CD4-positive, alpha-beta T cell (primary cell): ENCODE measurements at regions not wholly inside any gene's neighbourhood (a gene's known extent, or its start where the extent isn't known, plus 50 kb on each side); places are given as distances from the start of the nearest gene placed in this dataset.

Source experiments
- ATAC-seq: fragments of 200-7000 bp; cut with Tn5 transposase; one replicate; pipeline ENCODE4 v1.10.0; 2022; ENCODE audit warnings: mild to moderate bottlenecking; ENCODE audit not compliant: poor library complexity
- CTCF ChIA-PET: fragments of 350-600 bp; sonication (Branson Sonifier 250); formaldehyde crosslinking; loops from one replicate; lab custom pipeline; 2021; ENCODE audit warnings: antibody characterized with exemption, inconsistent platforms; lab: Charles Lee
- POLR2A ChIA-PET: fragments of 350-600 bp; sonication (Branson Sonifier 250); formaldehyde crosslinking; loops from one replicate; lab custom pipeline; 2021; ENCODE audit warnings: antibody characterized with exemption, inconsistent platforms; lab: Charles Lee
- DNase-seq, 14 experiments: peaks; one replicate each; pipeline ENCODE4 v3.0.0-alpha.2; 2013 to 2020; ENCODE audit warnings: mixed read lengths in 2 of 14
- H3K27ac ChIP-seq, 2 donors: one replicate each; pipeline versions ENCODE4 v1.5.1 to v1.7.0; 2013; ENCODE audit warnings: low read length in 2 of 2, low read depth in 1 of 2, mild to moderate bottlenecking in 1 of 2
- H3K27me3 ChIP-seq, 2 experiments: 1 replicate in 1 of 2; 2 replicates in 1 of 2; pipeline versions ENCODE4 v1.6.1 to v1.7.0; 2013; ENCODE audit warnings: low read length in 2 of 2, control low read depth in 1 of 2, mild to moderate bottlenecking in 1 of 2, moderate library complexity in 1 of 2; ENCODE audit not compliant: insufficient read depth in 2 of 2, control insufficient read depth in 1 of 2
- H3K36me3 ChIP-seq: one replicate; pipeline ENCODE4 v1.6.1; 2013; ENCODE audit warnings: low read length, control low read depth; ENCODE audit not compliant: insufficient read depth
- H3K4me1 ChIP-seq: one replicate; pipeline ENCODE4 v1.6.1; 2013; ENCODE audit warnings: low read length, control low read depth; ENCODE audit not compliant: insufficient read depth
- H3K4me3 ChIP-seq: one replicate; pipeline ENCODE4 v1.5.1; 2013; ENCODE audit warnings: mild to moderate bottlenecking, low read length, moderate library complexity
- H3K9me3 ChIP-seq, 2 experiments: 1 replicate in 1 of 2; 2 replicates in 1 of 2; pipeline versions ENCODE4 v1.6.1 to v1.7.0; 2013; ENCODE audit warnings: low read length in 2 of 2, mild to moderate bottlenecking in 2 of 2, control low read depth in 1 of 2, moderate library complexity in 1 of 2; ENCODE audit not compliant: control insufficient read depth in 1 of 2, insufficient read depth in 1 of 2
- H3K27ac Mint-ChIP-seq: one replicate; pipeline ENCODE4 v1.8.0; 2020; ENCODE audit warnings: mixed read lengths
- H3K27me3 Mint-ChIP-seq: one replicate; pipeline ENCODE4 v1.8.0; 2021; ENCODE audit warnings: mixed read lengths
- H3K36me3 Mint-ChIP-seq: one replicate; pipeline ENCODE4 v1.8.0; 2021; ENCODE audit warnings: low read depth, mixed read lengths
- H3K4me1 Mint-ChIP-seq: one replicate; pipeline ENCODE4 v1.8.0; 2021; ENCODE audit warnings: low read depth, mixed read lengths
- H3K4me3 Mint-ChIP-seq: one replicate; pipeline ENCODE4 v1.8.0; 2020; ENCODE audit warnings: mild to moderate bottlenecking, mixed read lengths
- H3K9me3 Mint-ChIP-seq: one replicate; pipeline ENCODE4 v1.8.0; 2020; ENCODE audit warnings: mixed read lengths
- CTCF ChIP-seq: fragments of 200-600 bp; IDR thresholded peaks from one replicate; pipeline ENCODE4 v1.8.0; 2022; ENCODE audit warnings: antibody characterized with exemption, mild to moderate bottlenecking
- intact Hi-C, 2 experiments: fragments of 100-400 bp; cut with DNase I in 1 of 2; cut with micrococcal nuclease in 1 of 2; formaldehyde crosslinking; loops; one replicate each; pipeline versions ENCODE4 v1.15.1 to v1.9.0; 2023 to 2025; cut with DNase I, micrococcal nuclease

- ChIA-PET CTCF (no interaction called here), POLR2A (no interaction called here)
- Histone ChIP-seq H3K27me3 (no peaks in the 10 kb centered on the region), H3K36me3 (no peaks in the 10 kb centered on the region), H3K4me1 (no peaks in the 10 kb centered on the region), H3K9me3 (peaks cover 0 to 3% of the 10 kb centered on the region in 2 experiments), H3K4me3 (no peak overlapping the region), H3K27ac (no peak overlapping the region)
- TF ChIP-seq CTCF: no peak
- Mint-ChIP-seq H3K4me1 (no peaks in the 10 kb centered on the region), H3K9me3 (no peaks in the 10 kb centered on the region), H3K36me3 (no peaks in the 10 kb centered on the region), H3K27me3 (peaks cover 4% of the 10 kb centered on the region), H3K27ac (no peak overlapping the region), H3K4me3 (no peak overlapping the region)
- ATAC-seq (no peak), DNase-seq (no peak)
- intact Hi-C loops: no loop called here
These were observed 483.1 kb upstream of the ZFHX3 start for GRCh38 chr16:73531021-73531420.

- ChIA-PET POLR2A (no interaction called here), CTCF (no interaction called here)
- H3K36me3 ChIP-seq: no peaks in the 10 kb centered on the region
- no peaks in the 10 kb centered on the region for H3K27me3 ChIP-seq
- no peaks in the 10 kb centered on the region for H3K4me1 Mint-ChIP-seq
- H3K27ac ChIP-seq: no peak overlapping the region
- intact Hi-C loops: no loop called here
- no peak overlapping the region for H3K4me3 ChIP-seq
- no peak overlapping the region for H3K4me3 Mint-ChIP-seq
- no peaks in the 10 kb centered on the region for H3K4me1 ChIP-seq
- H3K36me3 Mint-ChIP-seq: no peaks in the 10 kb centered on the region
- no peak for TF ChIP-seq CTCF
- no peaks in the 10 kb centered on the region for H3K9me3 Mint-ChIP-seq
- H3K27ac Mint-ChIP-seq: no peak overlapping the region
- ATAC-seq (no peak), DNase-seq (no peak)
- peaks cover 4% of the 10 kb centered on the region for H3K27me3 Mint-ChIP-seq
- H3K9me3 ChIP-seq: peaks cover 0 to 3% of the 10 kb centered on the region in 2 experiments
These were observed 482.6 kb upstream of the ZFHX3 start for GRCh38 chr16:73530529-73530928.

GRCh38 chr16:73529303-73530012 is 481.5 kb upstream of the ZFHX3 start:
- no peak for ATAC-seq

More at GRCh38 chr16:73529303-73530012, 481.5 kb upstream of the ZFHX3 start:
- no peak overlapping the region for H3K27ac Mint-ChIP-seq
- H3K9me3 ChIP-seq: peaks cover 0 to 3% of the 10 kb centered on the region in 2 experiments
- no peak for TF ChIP-seq CTCF
- intact Hi-C loops: no loop called here
- H3K4me3 ChIP-seq: no peak overlapping the region
- no peak for DNase-seq
- ChIA-PET CTCF (interaction anchor here (0.6 kb wide), 1 partner anchor 44 kb away, joined by 3 read pairs; no protein-coding TSS in a partner anchor), POLR2A (no interaction called here)
- H3K4me3 Mint-ChIP-seq: no peak overlapping the region
- no peaks in the 10 kb centered on the region for H3K4me1 Mint-ChIP-seq
- H3K27ac ChIP-seq: no peak overlapping the region
- H3K27me3 ChIP-seq: no peaks in the 10 kb centered on the region
- no peaks in the 10 kb centered on the region for H3K4me1 ChIP-seq
- no peaks in the 10 kb centered on the region for H3K36me3 ChIP-seq
- peaks cover 4% of the 10 kb centered on the region for H3K27me3 Mint-ChIP-seq
- H3K9me3 Mint-ChIP-seq: no peaks in the 10 kb centered on the region
- no peaks in the 10 kb centered on the region for H3K36me3 Mint-ChIP-seq
